VCaP (cell line): ENCODE measurements at regions not wholly inside any gene's neighbourhood (a gene's known extent, or its start where the extent isn't known, plus 50 kb on each side); places are given as distances from the start of the nearest gene placed in this dataset.

Experiments used
- H3K27ac ChIP-seq: fragments of 450-650 bp; 2 replicates; pipeline ENCODE4 v1.5.1; 2017
- TF ChIP-seq, protein P1 (sequence below): fragments of 450-650 bp; conservative IDR thresholded peaks from 2 replicates; pipeline ENCODE4 v1.5.1; 2017; ENCODE audit warnings: mild to moderate bottlenecking, moderate library complexity

- TF ChIP-seq, protein P1, sequence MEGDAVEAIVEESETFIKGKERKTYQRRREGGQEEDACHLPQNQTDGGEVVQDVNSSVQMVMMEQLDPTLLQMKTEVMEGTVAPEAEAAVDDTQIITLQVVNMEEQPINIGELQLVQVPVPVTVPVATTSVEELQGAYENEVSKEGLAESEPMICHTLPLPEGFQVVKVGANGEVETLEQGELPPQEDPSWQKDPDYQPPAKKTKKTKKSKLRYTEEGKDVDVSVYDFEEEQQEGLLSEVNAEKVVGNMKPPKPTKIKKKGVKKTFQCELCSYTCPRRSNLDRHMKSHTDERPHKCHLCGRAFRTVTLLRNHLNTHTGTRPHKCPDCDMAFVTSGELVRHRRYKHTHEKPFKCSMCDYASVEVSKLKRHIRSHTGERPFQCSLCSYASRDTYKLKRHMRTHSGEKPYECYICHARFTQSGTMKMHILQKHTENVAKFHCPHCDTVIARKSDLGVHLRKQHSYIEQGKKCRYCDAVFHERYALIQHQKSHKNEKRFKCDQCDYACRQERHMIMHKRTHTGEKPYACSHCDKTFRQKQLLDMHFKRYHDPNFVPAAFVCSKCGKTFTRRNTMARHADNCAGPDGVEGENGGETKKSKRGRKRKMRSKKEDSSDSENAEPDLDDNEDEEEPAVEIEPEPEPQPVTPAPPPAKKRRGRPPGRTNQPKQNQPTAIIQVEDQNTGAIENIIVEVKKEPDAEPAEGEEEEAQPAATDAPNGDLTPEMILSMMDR = no peak
- no peak overlapping the region for H3K27ac ChIP-seq
Observed at GRCh38 chr11:115665175-115665821, 161.1 kb upstream of the CADM1 start.

GRCh38 chr11:115664313-115664712 lies 160.1 kb upstream of the CADM1 start:
- H3K27ac ChIP-seq = no peak overlapping the region
- TF ChIP-seq, protein P1 = no peak

- TF ChIP-seq, protein P1 = no peak
- H3K27ac ChIP-seq = no peak overlapping the region
Observed at GRCh38 chr11:115663790-115664189, 159.6 kb upstream of the CADM1 start.

DNA sequence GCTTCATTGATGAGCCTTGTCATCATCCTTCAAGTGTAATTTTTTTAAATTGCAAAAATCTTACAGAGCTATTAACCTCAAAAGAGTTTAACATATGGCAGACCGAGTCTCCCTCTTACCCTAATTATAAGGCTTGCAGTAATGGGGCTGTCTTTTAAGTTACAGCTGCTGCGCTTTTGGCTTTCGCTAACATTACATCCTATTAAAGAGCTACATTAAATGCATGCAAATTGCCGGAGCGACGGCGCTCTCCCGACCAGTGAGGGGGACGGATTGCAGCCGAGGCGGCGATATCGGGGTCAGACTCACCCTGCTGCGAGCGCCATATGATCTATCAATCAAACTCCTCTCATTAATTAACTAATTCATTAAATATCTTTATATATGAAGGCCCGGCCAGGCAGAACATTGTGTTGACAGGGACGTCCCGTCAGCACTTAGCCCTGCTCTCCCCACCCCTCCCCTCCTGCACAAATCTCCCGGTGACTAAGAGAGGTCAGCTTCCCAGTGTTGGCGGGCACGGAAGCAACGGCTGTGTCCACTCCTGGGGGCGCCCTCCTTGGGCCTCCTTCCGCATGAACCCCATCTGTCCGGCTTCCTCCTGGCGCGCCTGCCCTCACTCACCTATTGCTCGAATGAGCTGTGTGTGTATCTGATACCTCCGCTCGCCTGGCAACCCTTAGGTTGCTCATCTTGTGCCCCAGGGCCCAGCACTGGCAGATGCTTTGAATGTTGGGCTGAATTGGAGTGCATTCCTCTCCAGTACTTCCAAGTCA lies 156.0 kb upstream of the CADM1 start:
- TF ChIP-seq, protein P1 = no peak
- H3K27ac ChIP-seq = no peak overlapping the region

DNA sequence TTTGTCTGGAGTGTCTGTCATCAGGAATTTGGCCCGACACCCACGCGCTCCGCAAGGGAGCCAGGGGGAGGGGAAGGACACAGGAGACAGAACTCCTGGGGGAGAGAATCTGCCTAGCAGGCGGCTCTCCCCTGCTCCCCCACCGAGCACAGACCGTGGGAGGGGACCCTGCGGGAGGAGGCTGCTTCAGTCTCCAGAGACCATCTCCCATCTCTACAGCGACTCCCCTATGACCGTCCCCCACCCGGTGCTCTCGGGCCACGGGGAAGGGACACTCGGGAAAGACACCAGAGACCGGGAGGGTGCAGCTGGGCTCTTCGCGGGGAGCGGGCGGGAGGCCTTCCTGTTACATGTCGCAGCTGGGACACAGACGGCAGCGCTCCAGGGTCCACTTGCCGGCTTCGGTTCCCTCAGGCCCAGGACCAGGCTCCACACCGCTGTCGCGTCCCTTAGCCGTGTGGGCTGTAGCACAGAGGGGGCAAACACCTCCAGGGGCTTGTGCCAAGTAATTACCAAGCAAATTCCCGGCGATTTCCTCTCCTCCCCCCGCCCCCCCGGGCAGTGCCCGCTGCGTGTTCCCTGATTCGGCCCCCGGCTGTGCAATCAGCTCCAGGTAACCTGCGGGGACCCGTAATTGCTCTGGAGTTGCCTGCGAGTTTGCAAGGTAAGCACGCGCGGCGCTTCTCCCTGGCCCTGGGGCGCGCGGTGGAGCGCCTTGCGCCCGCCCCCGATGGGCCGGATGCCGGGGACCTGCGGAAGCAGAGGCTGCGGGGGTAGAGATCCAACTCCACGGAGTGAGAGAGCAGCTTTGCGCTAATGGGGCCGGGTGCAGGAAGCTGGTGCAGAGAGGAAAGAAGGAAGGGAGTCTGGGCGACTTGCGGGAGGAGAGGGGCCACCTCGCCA lies 155.1 kb upstream of the CADM1 start:
- H3K27ac ChIP-seq = no peak overlapping the region
- TF ChIP-seq, protein P1 = no peak

GRCh38 chr11:115657586-115657985 lies 153.4 kb upstream of the CADM1 start:
- H3K27ac ChIP-seq = no peak overlapping the region
- TF ChIP-seq, protein P1 = no peak

- TF ChIP-seq, protein P1 = no peak
- H3K27ac ChIP-seq = no peak overlapping the region
Observed at GRCh38 chr11:115656669-115657068, 152.5 kb upstream of the CADM1 start.
